ENCODE measurements at regions not wholly inside any gene's neighbourhood (a gene's known extent, or its start where the extent isn't known, plus 50 kb on each side); places are given as distances from the start of the nearest gene placed in this dataset.

- H3K27me3 ChIP-seq (ENCODE audit: insufficient read depth, low read length): no peaks in the 10 kb centered on the region
- H3K9ac ChIP-seq (ENCODE audit: low read length): no peak overlapping the region
- Mint-ChIP-seq H3K4me1 (ENCODE audit: low read depth, unreplicated experiment) (no peaks in the 10 kb centered on the region), H3K9me3 (ENCODE audit: unreplicated experiment) (no peaks in the 10 kb centered on the region), H3K4me3 (ENCODE audit: unreplicated experiment) (no peak overlapping the region), H3K27ac (ENCODE audit: unreplicated experiment) (no peak overlapping the region), H3K36me3 (ENCODE audit: low read depth, unreplicated experiment) (no peaks in the 10 kb centered on the region), H3K27me3 (ENCODE audit: low read depth, unreplicated experiment) (no peaks in the 10 kb centered on the region)
- H3K4me3 ChIP-seq (ENCODE audit: insufficient read depth, low read depth, low read length): no peak overlapping the region
- H3K4me1 ChIP-seq (ENCODE audit: insufficient read depth, low read length): peaks cover 6% of the 10 kb centered on the region
- no peaks in the 10 kb centered on the region for H3K9me3 ChIP-seq (ENCODE audit: insufficient read depth, low read depth, low read length)
- DNase-seq (ENCODE audit: low read depth): peak; percentile 56
- no peak for FAIRE-seq
- H3K79me2 ChIP-seq (ENCODE audit: insufficient read depth, low read length): no peaks in the 10 kb centered on the region
- H4K20me1 ChIP-seq (ENCODE audit: insufficient read depth, low read length): no peaks in the 10 kb centered on the region
- H3K36me3 ChIP-seq (ENCODE audit: insufficient read depth, low read length): no peaks in the 10 kb centered on the region
- no peak for TF ChIP-seq EZH2 (IDR thresholded peaks at IDR 0.05; ENCODE audit: insufficient read depth, low read length)
- TF ChIP-seq, protein P1, sequence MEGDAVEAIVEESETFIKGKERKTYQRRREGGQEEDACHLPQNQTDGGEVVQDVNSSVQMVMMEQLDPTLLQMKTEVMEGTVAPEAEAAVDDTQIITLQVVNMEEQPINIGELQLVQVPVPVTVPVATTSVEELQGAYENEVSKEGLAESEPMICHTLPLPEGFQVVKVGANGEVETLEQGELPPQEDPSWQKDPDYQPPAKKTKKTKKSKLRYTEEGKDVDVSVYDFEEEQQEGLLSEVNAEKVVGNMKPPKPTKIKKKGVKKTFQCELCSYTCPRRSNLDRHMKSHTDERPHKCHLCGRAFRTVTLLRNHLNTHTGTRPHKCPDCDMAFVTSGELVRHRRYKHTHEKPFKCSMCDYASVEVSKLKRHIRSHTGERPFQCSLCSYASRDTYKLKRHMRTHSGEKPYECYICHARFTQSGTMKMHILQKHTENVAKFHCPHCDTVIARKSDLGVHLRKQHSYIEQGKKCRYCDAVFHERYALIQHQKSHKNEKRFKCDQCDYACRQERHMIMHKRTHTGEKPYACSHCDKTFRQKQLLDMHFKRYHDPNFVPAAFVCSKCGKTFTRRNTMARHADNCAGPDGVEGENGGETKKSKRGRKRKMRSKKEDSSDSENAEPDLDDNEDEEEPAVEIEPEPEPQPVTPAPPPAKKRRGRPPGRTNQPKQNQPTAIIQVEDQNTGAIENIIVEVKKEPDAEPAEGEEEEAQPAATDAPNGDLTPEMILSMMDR (IDR thresholded peaks at IDR 0.05; ENCODE audit: insufficient read depth, low read depth, low read length): no peak
- no peak overlapping the region for H3K4me2 ChIP-seq (ENCODE audit: low read length)
- no peak overlapping the region for H3K27ac ChIP-seq (ENCODE audit: low read depth, low read length)
- no peak overlapping the region for H2AFZ ChIP-seq (ENCODE audit: low read depth, low read length)
These were observed 507.4 kb upstream of the RAG2 start for GRCh38 chr11:37105427-37105826.

GRCh38 chr11:37104380-37104779, 506.3 kb upstream of the RAG2 start:
- H3K27me3 Mint-ChIP-seq (ENCODE audit: low read depth, unreplicated experiment): no peaks in the 10 kb centered on the region
- no peak overlapping the region for H3K27ac ChIP-seq (ENCODE audit: low read depth, low read length)
- H3K27ac Mint-ChIP-seq (ENCODE audit: unreplicated experiment): no peak overlapping the region
- no peaks in the 10 kb centered on the region for H3K9me3 Mint-ChIP-seq (ENCODE audit: unreplicated experiment)
- no peak for FAIRE-seq
- no peaks in the 10 kb centered on the region for H3K27me3 ChIP-seq (ENCODE audit: insufficient read depth, low read length)
- H3K36me3 Mint-ChIP-seq (ENCODE audit: low read depth, unreplicated experiment): no peaks in the 10 kb centered on the region
- H3K9me3 ChIP-seq (ENCODE audit: insufficient read depth, low read depth, low read length): no peaks in the 10 kb centered on the region
- H3K4me1 ChIP-seq (ENCODE audit: insufficient read depth, low read length): peaks cover 6% of the 10 kb centered on the region
- H3K4me3 Mint-ChIP-seq (ENCODE audit: unreplicated experiment): no peak overlapping the region
- H3K79me2 ChIP-seq (ENCODE audit: insufficient read depth, low read length): no peaks in the 10 kb centered on the region
- no peaks in the 10 kb centered on the region for H4K20me1 ChIP-seq (ENCODE audit: insufficient read depth, low read length)
- H3K4me2 ChIP-seq (ENCODE audit: low read length): no peak overlapping the region
- no peaks in the 10 kb centered on the region for H3K4me1 Mint-ChIP-seq (ENCODE audit: low read depth, unreplicated experiment)
- no peak overlapping the region for H2AFZ ChIP-seq (ENCODE audit: low read depth, low read length)
- no peak overlapping the region for H3K4me3 ChIP-seq (ENCODE audit: insufficient read depth, low read depth, low read length)
- DNase-seq (ENCODE audit: low read depth): no peak
- no peak overlapping the region for H3K9ac ChIP-seq (ENCODE audit: low read length)
- H3K36me3 ChIP-seq (ENCODE audit: insufficient read depth, low read length): no peaks in the 10 kb centered on the region
- TF ChIP-seq EZH2 (IDR thresholded peaks at IDR 0.05; ENCODE audit: insufficient read depth, low read length): no peak
- TF ChIP-seq, protein P1 (IDR thresholded peaks at IDR 0.05; ENCODE audit: insufficient read depth, low read depth, low read length): no peak

DNA sequence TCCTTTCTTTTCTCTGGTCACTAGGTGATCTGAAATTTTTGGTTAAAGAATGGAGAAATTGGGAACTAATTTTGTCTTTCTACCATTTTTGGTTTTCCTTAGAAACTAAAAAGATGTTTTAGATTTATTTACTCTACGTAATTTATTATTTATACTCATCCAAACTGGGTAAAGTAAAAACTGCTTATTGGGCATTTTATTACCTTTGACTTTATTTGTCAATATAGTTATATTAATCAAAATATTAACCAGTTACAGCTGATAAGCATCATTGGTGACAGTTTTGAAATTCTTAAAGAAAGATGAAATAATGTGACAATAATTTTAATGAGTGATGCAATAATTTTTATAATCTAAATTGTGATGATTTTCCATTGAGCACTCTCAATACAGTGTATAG, 502.0 kb upstream of the RAG2 start:
- H3K9me3 Mint-ChIP-seq (ENCODE audit: unreplicated experiment): no peaks in the 10 kb centered on the region
- no peak overlapping the region for H3K27ac Mint-ChIP-seq (ENCODE audit: unreplicated experiment)
- Histone ChIP-seq H3K27ac (ENCODE audit: low read depth, low read length) (no peak overlapping the region), H3K4me1 (ENCODE audit: insufficient read depth, low read length) (no peaks in the 10 kb centered on the region), H3K27me3 (ENCODE audit: insufficient read depth, low read length) (no peaks in the 10 kb centered on the region), H3K36me3 (ENCODE audit: insufficient read depth, low read length) (no peaks in the 10 kb centered on the region), H2AFZ (ENCODE audit: low read depth, low read length) (no peak overlapping the region), H3K79me2 (ENCODE audit: insufficient read depth, low read length) (no peaks in the 10 kb centered on the region), H4K20me1 (ENCODE audit: insufficient read depth, low read length) (no peaks in the 10 kb centered on the region), H3K4me3 (ENCODE audit: insufficient read depth, low read depth, low read length) (no peak overlapping the region), H3K9ac (ENCODE audit: low read length) (no peak overlapping the region), H3K9me3 (ENCODE audit: insufficient read depth, low read depth, low read length) (no peaks in the 10 kb centered on the region), H3K4me2 (ENCODE audit: low read length) (no peak overlapping the region)
- H3K27me3 Mint-ChIP-seq (ENCODE audit: low read depth, unreplicated experiment): no peaks in the 10 kb centered on the region
- H3K36me3 Mint-ChIP-seq (ENCODE audit: low read depth, unreplicated experiment): no peaks in the 10 kb centered on the region
- DNase-seq (ENCODE audit: low read depth): no peak
- no peak for TF ChIP-seq EZH2 (IDR thresholded peaks at IDR 0.05; ENCODE audit: insufficient read depth, low read length)
- TF ChIP-seq, protein P1 (IDR thresholded peaks at IDR 0.05; ENCODE audit: insufficient read depth, low read depth, low read length): no peak
- no peak overlapping the region for H3K4me3 Mint-ChIP-seq (ENCODE audit: unreplicated experiment)
- no peaks in the 10 kb centered on the region for H3K4me1 Mint-ChIP-seq (ENCODE audit: low read depth, unreplicated experiment)
- no peak for FAIRE-seq
